K562 (cell line): ENCODE measurements at regions not wholly inside any gene's neighbourhood (a gene's known extent, or its start where the extent isn't known, plus 50 kb on each side); places are given as distances from the start of the nearest gene placed in this dataset.

ENCODE experiments used
- ATAC-seq: fragments of 200-7000 bp; cut with Tn5 transposase; 3 replicates; pipeline ENCODE4 v1.9.1; 2020; ENCODE audit warnings: moderate library complexity
- BruUV-seq: library from RNA; stranded (reverse); fragments of 400-500 nt; replicated peaks from 2 replicates; lab custom pipeline; 2021; lab: Mats Ljungman, UMichigan
- CTCF ChIA-PET: fragments of 300-600 bp; formaldehyde crosslinking; extraction: SDS; loops from one replicate; lab custom pipeline; 2021; ENCODE audit warnings: low intra/inter-chr PET ratio; lab: Yijun Ruan, JAX
- POLR2A ChIA-PET: fragments of 300-600, 350-650 bp; sonication (Branson Sonifier 250); formaldehyde crosslinking; extraction: SDS; loops from one replicate; lab custom pipeline; 2021; ENCODE audit warnings: antibody characterized with exemption, inconsistent platforms; lab: Yijun Ruan, JAX
- DNase-seq, 4 experiments: peaks; one replicate each; pipeline versions ENCODE4 v3.0.0 to v3.0.0-alpha.2; 2011 to 2018; ENCODE audit warnings: low spot score in 3 of 4, mixed read lengths in 3 of 4; ENCODE audit errors: extremely low read depth in 1 of 4
- FAIRE-seq: peaks from 2 replicates; lab custom pipeline; 2011; peaks lifted over from hg19 to GRCh38; lab: Jason Lieb, UNC
- H2AFZ ChIP-seq: 2 replicates; pipeline ENCODE4 v1.6.0; 2011; ENCODE audit warnings: low read depth, low read length, control low read depth, inconsistent platforms
- H3K27ac ChIP-seq: fragments of 200-600 bp; 3 replicates; pipeline ENCODE4 v1.8.0; 2011; ENCODE audit warnings: low read depth, mild to moderate bottlenecking, control low read depth, inconsistent platforms, low read length, moderate library complexity, mixed read lengths; ENCODE audit errors: extremely low read depth
- H3K27me3 ChIP-seq, 2 experiments: fragments of 300-600 bp in 1 of 2; 2 replicates in 1 of 2; 3 replicates in 1 of 2; pipeline versions ENCODE4 v1.6.0 to v1.8.0; 2011; ENCODE audit warnings: inconsistent platforms in 2 of 2, low read length in 2 of 2, mild to moderate bottlenecking in 1 of 2, mixed read lengths in 1 of 2, moderate library complexity in 1 of 2; ENCODE audit not compliant: control insufficient read depth in 2 of 2, insufficient read depth in 2 of 2
- H3K36me3 ChIP-seq: fragments of 300-600 bp; 3 replicates; pipeline ENCODE4 v1.8.0; 2011; ENCODE audit warnings: mild to moderate bottlenecking, low read length, inconsistent platforms; ENCODE audit not compliant: control insufficient read depth, insufficient read depth
- H3K4me1 ChIP-seq, 2 experiments: fragments of 200-600 bp in 1 of 2; replicated peaks in 1 of 2; 2 replicates in 1 of 2; 3 replicates in 1 of 2; pipeline versions ENCODE4 v1.5.1 to v1.8.0; 2011; ENCODE audit warnings: inconsistent platforms in 2 of 2, low read length in 2 of 2, mild to moderate bottlenecking in 1 of 2, mixed read lengths in 1 of 2, moderate library complexity in 1 of 2; ENCODE audit not compliant: control insufficient read depth in 2 of 2, insufficient read depth in 2 of 2
- H3K4me2 ChIP-seq: 2 replicates; pipeline ENCODE4 v1.6.1; 2011; ENCODE audit warnings: low read length, control low read depth, inconsistent platforms, mixed read lengths; ENCODE audit not compliant: insufficient read depth
- H3K4me3 ChIP-seq: fragments of 200-600 bp; sonication (generic), shearing (Covaris generic); 2 replicates; pipeline ENCODE4 v1.5.1; 2016; ENCODE audit warnings: control low read depth, inconsistent platforms
- H3K79me2 ChIP-seq: fragments of 200-600 bp; 3 replicates; pipeline ENCODE4 v1.8.0; 2011; ENCODE audit warnings: low read length, inconsistent platforms; ENCODE audit not compliant: control insufficient read depth, insufficient read depth
- H3K9ac ChIP-seq, 2 experiments: 2 replicates each; pipeline versions ENCODE4 v1.6.0 to v1.6.1; 2011; ENCODE audit warnings: low read depth in 2 of 2, low read length in 2 of 2, control low read depth in 1 of 2, inconsistent platforms in 1 of 2, mild to moderate bottlenecking in 1 of 2, mixed read lengths in 1 of 2; ENCODE audit not compliant: insufficient read depth in 1 of 2
- H3K9me1 ChIP-seq: one replicate; pipeline ENCODE4 v1.6.0; 2011; ENCODE audit warnings: inconsistent platforms, mild to moderate bottlenecking, low read length, moderate library complexity; ENCODE audit not compliant: control insufficient read depth, insufficient read depth
- H3K9me3 ChIP-seq: replicated peaks from 2 replicates; pipeline ENCODE4 v1.5.1; 2011; ENCODE audit warnings: low read depth, low read length, inconsistent platforms; ENCODE audit not compliant: control insufficient read depth, insufficient read depth
- H4K20me1 ChIP-seq: replicated peaks from 2 replicates; pipeline ENCODE4 v1.6.1; 2011; ENCODE audit warnings: low read length, inconsistent platforms, mixed read lengths; ENCODE audit not compliant: control insufficient read depth, insufficient read depth
- DIDO1 ChIP-seq: fragments of 450-650 bp; IDR thresholded peaks from 2 replicates; pipeline ENCODE4 v1.6.1; 2016; ENCODE audit warnings: low read depth, missing biosample characterization, missing genetic modification characterization
- HDAC3 ChIP-seq: fragments of 450-650 bp; IDR thresholded peaks from 2 replicates; pipeline ENCODE4 v1.6.1; 2018; ENCODE audit warnings: borderline replicate concordance, mild to moderate bottlenecking, moderate library complexity; ENCODE audit not compliant: partially characterized antibody
- PRPF4 ChIP-seq: fragments of 200-400 bp; formaldehyde crosslinking; IDR thresholded peaks from one replicate; pipeline ENCODE4 v1.6.1; 2017; ENCODE audit warnings: low read length, low read depth, mild to moderate bottlenecking; ENCODE audit not compliant: insufficient read depth, poor library complexity, severe bottlenecking
- SMAD3 ChIP-seq: fragments of 450-650 bp; formaldehyde crosslinking; conservative IDR thresholded peaks from 2 replicates; pipeline ENCODE4 v1.4.0; 2020; ENCODE audit warnings: mild to moderate bottlenecking
- SRSF1 ChIP-seq: fragments of 200-400 bp; formaldehyde crosslinking; IDR thresholded peaks from 2 replicates; pipeline ENCODE4 v1.6.1; 2017; ENCODE audit warnings: mild to moderate bottlenecking, low read depth, low read length, moderate library complexity
- in situ Hi-C: fragments of 300-500 bp; cut with MboI; formaldehyde crosslinking; loops from 4 replicates; pipeline ENCODE4 v1.15.0; 2018; ENCODE audit warnings: inconsistent platforms, mixed read lengths
- intact Hi-C: fragments of 100-400 bp; cut with micrococcal nuclease; formaldehyde crosslinking; loops from 2 replicates; pipeline ENCODE4 v1.14.2; 2022
- TF ChIP-seq, protein P1 (sequence below): fragments of 450-650 bp; formaldehyde crosslinking; conservative IDR thresholded peaks from 2 replicates; pipeline ENCODE4 v1.4.0; 2022; ENCODE audit warnings: mild to moderate bottlenecking, missing genetic modification characterization

DNA sequence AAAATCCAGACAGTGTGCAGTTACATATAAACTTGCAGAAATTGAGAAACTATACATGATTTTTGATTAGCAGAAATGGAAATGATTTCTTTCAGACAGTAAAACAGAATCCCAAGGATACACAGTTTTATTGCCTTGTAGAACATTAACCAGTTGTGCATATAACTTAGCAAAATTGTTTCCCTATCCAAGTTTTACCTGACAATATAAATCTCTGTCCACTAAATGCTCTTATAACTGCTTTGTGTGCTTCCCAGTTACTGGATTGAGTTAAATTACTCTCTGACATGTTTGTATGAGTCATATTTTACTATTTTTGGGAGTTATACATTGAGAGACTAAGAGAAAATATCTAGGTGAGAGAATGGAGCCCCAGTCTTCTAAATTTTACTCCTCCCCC, 563.4 kb downstream of the SH2D4B start:
- no TSS peak for BruUV-seq
- Histone ChIP-seq H2AFZ (no peak overlapping the region), H3K9ac (no peak overlapping the region), H3K27me3 (no peaks in the 10 kb centered on the region), H3K4me2 (no peak overlapping the region), H3K79me2 (no peaks in the 10 kb centered on the region), H3K4me3 (no peak overlapping the region), H3K9me3 (no peaks in the 10 kb centered on the region; the same call in 1 of the 2 replicates), H3K36me3 (no peaks in the 10 kb centered on the region), H3K4me1 (no peaks in the 10 kb centered on the region), H3K27ac (no peak overlapping the region), H3K9me1 (no peaks in the 10 kb centered on the region), H4K20me1 (no peaks in the 10 kb centered on the region)
- POLR2A ChIA-PET: interaction anchor here (0.6 kb wide), 1 partner anchor 75 kb away, joined by 3 read pairs; no protein-coding TSS in a partner anchor
- ATAC-seq (no peak), DNase-seq (no peak), FAIRE-seq (no peak)
- intact Hi-C loops: no loop called here
- CTCF ChIA-PET: no interaction called here
- in situ Hi-C loops: no loop called here
- TF ChIP-seq, protein P1, sequence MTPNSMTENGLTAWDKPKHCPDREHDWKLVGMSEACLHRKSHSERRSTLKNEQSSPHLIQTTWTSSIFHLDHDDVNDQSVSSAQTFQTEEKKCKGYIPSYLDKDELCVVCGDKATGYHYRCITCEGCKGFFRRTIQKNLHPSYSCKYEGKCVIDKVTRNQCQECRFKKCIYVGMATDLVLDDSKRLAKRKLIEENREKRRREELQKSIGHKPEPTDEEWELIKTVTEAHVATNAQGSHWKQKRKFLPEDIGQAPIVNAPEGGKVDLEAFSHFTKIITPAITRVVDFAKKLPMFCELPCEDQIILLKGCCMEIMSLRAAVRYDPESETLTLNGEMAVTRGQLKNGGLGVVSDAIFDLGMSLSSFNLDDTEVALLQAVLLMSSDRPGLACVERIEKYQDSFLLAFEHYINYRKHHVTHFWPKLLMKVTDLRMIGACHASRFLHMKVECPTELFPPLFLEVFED (CRISPR knock-in tag): no peak
- TF ChIP-seq SRSF1 (no peak), SMAD3 (no peak), HDAC3 (no peak), PRPF4 (no peak), DIDO1 (tag) (no peak)
